Thoracic aorta (tissue), 2 donors: ENCODE measurements at regions not wholly inside any gene's neighbourhood (a gene's known extent, or its start where the extent isn't known, plus 50 kb on each side); places are given as distances from the start of the nearest gene placed in this dataset.

ENCODE experiments used
- ATAC-seq: fragments of 150-250 bp; one replicate; pipeline ENCODE4 v1.8.0; 2017; ENCODE audit warnings: low read depth; ENCODE audit not compliant: insufficient number of reproducible peaks, low FRiP score
- DNase-seq: peaks from one replicate; pipeline ENCODE4 v3.0.0-alpha.2; 2020; ENCODE audit warnings: low spot score
- H3K27ac ChIP-seq, 2 donors: fragments of 200-600 bp; sonication (generic); 1 replicate in 1 of 2; 2 replicates in 1 of 2; pipeline ENCODE4 v1.5.1; 2016; ENCODE audit warnings: mild to moderate bottlenecking in 2 of 2, moderate library complexity in 2 of 2
- H3K27me3 ChIP-seq: fragments of 200-600 bp; sonication (generic); replicated peaks from 2 replicates; pipeline ENCODE4 v1.6.0; 2016; ENCODE audit warnings: mild to moderate bottlenecking; ENCODE audit not compliant: insufficient read depth
- H3K36me3 ChIP-seq: fragments of 200-600 bp; sonication (generic); one replicate; pipeline ENCODE4 v1.5.1; 2016
- H3K4me1 ChIP-seq, 2 donors: fragments of 200-600 bp; sonication (generic); 1 replicate in 1 of 2; 2 replicates in 1 of 2; pipeline versions ENCODE4 v1.5.1 to v1.6.0; 2016; ENCODE audit warnings: low read depth in 2 of 2, mild to moderate bottlenecking in 1 of 2; ENCODE audit not compliant: control insufficient read depth in 1 of 2
- H3K4me3 ChIP-seq: fragments of 200-600 bp; sonication (generic); 2 replicates; pipeline ENCODE4 v1.5.1; 2016; ENCODE audit warnings: mild to moderate bottlenecking
- H3K9me3 ChIP-seq: fragments of 200-600 bp; sonication (generic); 2 replicates; pipeline ENCODE4 v1.5.1; 2016
- TF ChIP-seq, protein P1 (sequence below): fragments of 200-600 bp; sonication (generic); IDR thresholded peaks from one replicate; pipeline ENCODE4 v1.5.1; 2019; ENCODE audit warnings: antibody characterized with exemption

DNA sequence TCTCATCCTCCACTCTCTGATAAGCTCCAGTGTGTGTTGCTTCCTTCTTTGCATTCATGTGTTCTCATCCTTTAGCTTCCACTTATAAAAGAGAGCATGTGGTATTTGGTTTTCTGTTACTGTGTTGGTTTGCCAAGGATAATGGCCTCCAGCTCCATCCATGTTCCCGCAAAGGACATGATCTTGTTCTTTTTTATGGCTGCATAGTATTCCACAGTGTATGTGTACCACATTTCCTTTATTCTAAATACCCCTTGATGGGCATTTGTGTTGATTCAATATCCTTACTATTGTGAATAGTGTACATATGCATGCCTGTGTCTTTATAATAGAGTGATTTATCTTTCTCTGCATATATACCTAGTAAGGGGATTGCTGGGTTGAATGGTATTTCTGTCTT, 155.1 kb downstream of the DCK start:
- Histone ChIP-seq H3K9me3 (no peaks in the 10 kb centered on the region), H3K36me3 (no peaks in the 10 kb centered on the region), H3K27ac (no peak overlapping the region), H3K4me1 (peaks cover 9 to 25% of the 10 kb centered on the region in 2 donors), H3K4me3 (no peak overlapping the region), H3K27me3 (no peaks in the 10 kb centered on the region)
- no peak for DNase-seq
- no peak for ATAC-seq
- TF ChIP-seq, protein P1, sequence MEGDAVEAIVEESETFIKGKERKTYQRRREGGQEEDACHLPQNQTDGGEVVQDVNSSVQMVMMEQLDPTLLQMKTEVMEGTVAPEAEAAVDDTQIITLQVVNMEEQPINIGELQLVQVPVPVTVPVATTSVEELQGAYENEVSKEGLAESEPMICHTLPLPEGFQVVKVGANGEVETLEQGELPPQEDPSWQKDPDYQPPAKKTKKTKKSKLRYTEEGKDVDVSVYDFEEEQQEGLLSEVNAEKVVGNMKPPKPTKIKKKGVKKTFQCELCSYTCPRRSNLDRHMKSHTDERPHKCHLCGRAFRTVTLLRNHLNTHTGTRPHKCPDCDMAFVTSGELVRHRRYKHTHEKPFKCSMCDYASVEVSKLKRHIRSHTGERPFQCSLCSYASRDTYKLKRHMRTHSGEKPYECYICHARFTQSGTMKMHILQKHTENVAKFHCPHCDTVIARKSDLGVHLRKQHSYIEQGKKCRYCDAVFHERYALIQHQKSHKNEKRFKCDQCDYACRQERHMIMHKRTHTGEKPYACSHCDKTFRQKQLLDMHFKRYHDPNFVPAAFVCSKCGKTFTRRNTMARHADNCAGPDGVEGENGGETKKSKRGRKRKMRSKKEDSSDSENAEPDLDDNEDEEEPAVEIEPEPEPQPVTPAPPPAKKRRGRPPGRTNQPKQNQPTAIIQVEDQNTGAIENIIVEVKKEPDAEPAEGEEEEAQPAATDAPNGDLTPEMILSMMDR, result no peak

DNA sequence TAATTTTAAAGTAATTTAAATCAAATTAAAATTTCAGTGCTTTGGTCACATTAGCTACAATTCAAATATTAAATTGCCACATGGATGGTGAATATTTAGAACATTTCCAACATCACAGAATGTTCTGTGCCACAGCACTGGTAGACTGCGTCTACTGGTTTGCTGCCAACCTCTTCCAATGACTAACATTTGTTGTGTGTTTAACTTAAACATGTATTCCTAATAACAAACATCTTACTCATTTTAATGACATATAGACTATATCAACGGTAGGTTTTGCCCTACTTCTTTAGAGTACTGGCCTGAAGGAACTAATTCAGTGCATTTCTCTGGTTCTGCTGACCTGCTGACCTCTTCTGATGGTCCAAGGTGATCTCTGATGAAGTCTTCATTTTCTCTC, 157.6 kb downstream of the DCK start:
- TF ChIP-seq, protein P1, result no peak
- Histone ChIP-seq H3K36me3 (no peaks in the 10 kb centered on the region), H3K27ac (no peak overlapping the region), H3K27me3 (peaks cover 4% of the 10 kb centered on the region), H3K4me1 (peaks cover 9 to 25% of the 10 kb centered on the region in 2 donors), H3K4me3 (no peak overlapping the region), H3K9me3 (no peaks in the 10 kb centered on the region)
- no peak for ATAC-seq
- no peak for DNase-seq

DNA sequence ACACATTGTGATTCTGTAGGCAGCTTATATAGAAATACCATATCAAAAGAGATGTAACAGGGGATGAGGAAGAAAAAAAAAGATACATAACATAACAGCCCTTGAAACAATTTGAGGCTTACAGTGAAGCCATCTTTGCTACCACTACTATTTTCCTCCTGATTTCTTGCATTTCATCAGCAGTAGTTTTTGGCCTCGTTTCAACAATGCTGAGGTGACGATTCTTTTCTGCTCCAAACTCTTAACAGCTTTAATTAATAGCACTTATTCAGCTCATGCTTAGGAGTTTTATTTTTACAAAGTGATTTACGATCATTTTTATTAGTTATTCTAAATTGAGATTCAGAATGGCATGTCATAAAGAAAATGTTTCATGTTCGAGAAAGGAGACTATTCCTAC, 163.2 kb downstream of the DCK start:
- ATAC-seq (no peak), DNase-seq (no peak)
- Histone ChIP-seq H3K27me3 (peaks cover 4% of the 10 kb centered on the region), H3K9me3 (no peaks in the 10 kb centered on the region), H3K4me3 (no peak overlapping the region), H3K4me1 (no peaks in the 10 kb centered on the region), H3K36me3 (no peaks in the 10 kb centered on the region), H3K27ac (no peak overlapping the region)
- TF ChIP-seq, protein P1, result no peak

DNA sequence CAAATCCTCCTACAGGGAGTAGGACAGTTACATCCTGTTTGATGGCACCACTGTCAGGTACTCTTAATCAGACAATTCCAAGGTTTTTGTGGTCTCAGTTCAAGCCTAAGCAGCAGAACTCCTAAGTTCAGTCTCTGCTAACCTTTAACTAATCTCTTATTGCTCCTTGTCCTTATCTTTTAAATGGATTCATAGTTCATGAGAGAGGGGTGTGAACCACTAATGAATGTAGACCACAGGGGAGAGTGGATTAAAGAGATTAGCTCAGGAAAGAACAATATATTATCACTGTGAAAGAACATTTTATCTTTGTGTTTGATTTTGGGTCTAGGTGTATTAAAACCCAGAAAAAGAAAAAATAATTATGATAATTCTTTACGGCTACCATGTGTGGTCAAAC, 168.9 kb downstream of the DCK start:
- TF ChIP-seq, protein P1, result no peak
- no peak for DNase-seq
- Histone ChIP-seq H3K36me3 (no peaks in the 10 kb centered on the region), H3K27me3 (no peaks in the 10 kb centered on the region), H3K4me3 (no peak overlapping the region), H3K27ac (no peak overlapping the region), H3K9me3 (no peaks in the 10 kb centered on the region), H3K4me1 (no peaks in the 10 kb centered on the region)
- no peak for ATAC-seq

DNA sequence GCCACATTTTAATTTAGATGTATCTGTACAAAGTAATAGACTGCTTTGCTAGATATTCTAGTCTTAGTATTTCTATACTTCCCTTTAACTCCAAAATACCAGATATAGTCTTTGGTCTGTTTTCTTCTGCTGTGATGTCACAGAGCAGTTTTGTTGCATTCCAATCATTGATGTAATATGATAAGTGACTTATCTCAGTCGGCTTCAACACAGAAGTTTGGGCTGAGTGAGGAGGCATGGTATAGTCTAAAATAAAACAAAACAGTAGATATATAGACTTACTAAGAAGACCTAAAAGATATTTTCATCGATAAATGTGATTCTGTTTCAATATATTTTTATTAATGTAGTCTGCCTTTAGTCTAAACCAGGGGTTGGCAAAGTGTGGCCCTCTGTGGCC, 169.9 kb downstream of the DCK start:
- no peaks in the 10 kb centered on the region for H3K9me3 ChIP-seq
- no peaks in the 10 kb centered on the region for H3K36me3 ChIP-seq
- H3K4me1 ChIP-seq, result no peaks in the 10 kb centered on the region
- H3K4me3 ChIP-seq, result no peak overlapping the region
- ATAC-seq (no peak), DNase-seq (no peak)
- no peaks in the 10 kb centered on the region for H3K27me3 ChIP-seq
- TF ChIP-seq, protein P1, result no peak
- no peak overlapping the region for H3K27ac ChIP-seq
